ENCODE measurements at regions not wholly inside any gene's neighbourhood (a gene's known extent, or its start where the extent isn't known, plus 50 kb on each side); places are given as distances from the start of the nearest gene placed in this dataset.

- TF ChIP-seq CTCF (conservative IDR thresholded peaks at IDR 0.05 in 1 of 2, IDR thresholded peaks at IDR 0.05 in 1 of 2; ENCODE audit: low read depth in 1 of 2, low read length in 2 of 2): no peak
- TF ChIP-seq EZH2 (IDR thresholded peaks at IDR 0.05; ENCODE audit: low read length, missing control alignments): no peak
These were observed 135.4 kb upstream of the PIEZO2 start for GRCh38 chr18:11284811-11285210.
